Effector memory CD8-positive, alpha-beta T cell (primary cell): ENCODE measurements at regions not wholly inside any gene's neighbourhood (a gene's known extent, or its start where the extent isn't known, plus 50 kb on each side); places are given as distances from the start of the nearest gene placed in this dataset.

Experiments
- ATAC-seq: fragments of 150-1000 bp; cut with Tn5 transposase; replicated peaks from 2 replicates; pipeline ENCODE4 v1.10.0; 2021; ENCODE audit warnings: mild to moderate bottlenecking, moderate library complexity
- DNase-seq, 3 experiments: peaks; one replicate each; pipeline ENCODE4 v3.0.0; 2021
- H3K27ac Mint-ChIP-seq, 2 donors: one replicate each; pipeline ENCODE4 v1.8.0; 2022; ENCODE audit warnings: mild to moderate bottlenecking in 2 of 2, mixed read lengths in 2 of 2, moderate library complexity in 2 of 2
- H3K27me3 Mint-ChIP-seq, 2 donors: one replicate each; pipeline ENCODE4 v1.8.0; 2022; ENCODE audit warnings: mixed read lengths in 2 of 2
- H3K36me3 Mint-ChIP-seq: one replicate; pipeline ENCODE4 v1.8.0; 2022; ENCODE audit warnings: mild to moderate bottlenecking, moderate library complexity, mixed read lengths; ENCODE audit not compliant: insufficient read depth
- H3K4me1 Mint-ChIP-seq, 2 donors: one replicate each; pipeline ENCODE4 v1.8.0; 2022; ENCODE audit warnings: low read depth in 2 of 2, mixed read lengths in 2 of 2
- H3K4me3 Mint-ChIP-seq, 2 donors: one replicate each; pipeline ENCODE4 v1.8.0; 2022; ENCODE audit warnings: mild to moderate bottlenecking in 2 of 2, mixed read lengths in 2 of 2, moderate library complexity in 2 of 2
- H3K9me3 Mint-ChIP-seq, 2 donors: one replicate each; pipeline ENCODE4 v1.8.0; 2022; ENCODE audit warnings: mixed read lengths in 2 of 2

GRCh38 chr12:82130762-82131161 lies 227.4 kb downstream of the CCDC59 start:
- H3K27me3 Mint-ChIP-seq: no peaks in the 10 kb centered on the region
- H3K4me3 Mint-ChIP-seq: no peak overlapping the region
- no peaks in the 10 kb centered on the region for H3K4me1 Mint-ChIP-seq
- no peaks in the 10 kb centered on the region for H3K36me3 Mint-ChIP-seq
- DNase-seq: no peak
- H3K27ac Mint-ChIP-seq: no peak overlapping the region
- H3K9me3 Mint-ChIP-seq: peaks cover 0 to 4% of the 10 kb centered on the region in 2 donors
- no peak for ATAC-seq

GRCh38 chr12:82124711-82125380 lies 233.3 kb downstream of the CCDC59 start:
- DNase-seq (no peak), ATAC-seq (no peak)

GRCh38 chr12:82121545-82121944 lies 236.6 kb downstream of the CCDC59 start:
- Mint-ChIP-seq H3K4me1 (no peaks in the 10 kb centered on the region), H3K27ac (no peak overlapping the region), H3K4me3 (no peak overlapping the region), H3K36me3 (no peaks in the 10 kb centered on the region), H3K9me3 (peaks cover 6 to 36% of the 10 kb centered on the region in 2 donors), H3K27me3 (no peaks in the 10 kb centered on the region)
- ATAC-seq (no peak), DNase-seq (no peak)

More at GRCh38 chr12:82124711-82125380, 233.3 kb downstream of the CCDC59 start:
- H3K9me3 Mint-ChIP-seq: peaks cover 10 to 35% of the 10 kb centered on the region in 2 donors
- H3K4me3 Mint-ChIP-seq: no peak overlapping the region
- H3K27ac Mint-ChIP-seq: no peak overlapping the region
- H3K4me1 Mint-ChIP-seq: no peaks in the 10 kb centered on the region
- no peaks in the 10 kb centered on the region for H3K36me3 Mint-ChIP-seq
- no peaks in the 10 kb centered on the region for H3K27me3 Mint-ChIP-seq

GRCh38 chr12:82120901-82121300 lies 237.3 kb downstream of the CCDC59 start:
- no peak for DNase-seq
- no peaks in the 10 kb centered on the region for H3K4me1 Mint-ChIP-seq
- ATAC-seq: no peak
- no peaks in the 10 kb centered on the region for H3K27me3 Mint-ChIP-seq
- H3K4me3 Mint-ChIP-seq: no peak overlapping the region
- no peak overlapping the region for H3K27ac Mint-ChIP-seq
- H3K36me3 Mint-ChIP-seq: no peaks in the 10 kb centered on the region
- peaks cover 8 to 36% of the 10 kb centered on the region in 2 donors for H3K9me3 Mint-ChIP-seq

- Mint-ChIP-seq H3K27ac (no peak overlapping the region), H3K4me1 (no peaks in the 10 kb centered on the region), H3K27me3 (no peaks in the 10 kb centered on the region), H3K4me3 (no peak overlapping the region), H3K36me3 (no peaks in the 10 kb centered on the region), H3K9me3 (peaks cover 1 to 2% of the 10 kb centered on the region in 2 donors)
- DNase-seq: no peak
- no peak for ATAC-seq
These were observed 248.9 kb downstream of the CCDC59 start for GRCh38 chr12:82109243-82109642.

GRCh38 chr12:82108615-82109014 lies 249.6 kb downstream of the CCDC59 start:
- no peak overlapping the region for H3K4me3 Mint-ChIP-seq
- H3K36me3 Mint-ChIP-seq: no peaks in the 10 kb centered on the region
- no peaks in the 10 kb centered on the region for H3K4me1 Mint-ChIP-seq
- peaks cover 4 to 8% of the 10 kb centered on the region in 2 donors for H3K9me3 Mint-ChIP-seq
- ATAC-seq (no peak), DNase-seq (no peak)
- H3K27ac Mint-ChIP-seq: no peak overlapping the region
- H3K27me3 Mint-ChIP-seq: no peaks in the 10 kb centered on the region

GRCh38 chr12:82099216-82099615 lies 259.0 kb downstream of the CCDC59 start:
- peaks cover 7 to 28% of the 10 kb centered on the region in 2 donors for H3K9me3 Mint-ChIP-seq
- H3K4me3 Mint-ChIP-seq: no peak overlapping the region
- no peak for ATAC-seq
- H3K4me1 Mint-ChIP-seq: no peaks in the 10 kb centered on the region
- H3K27ac Mint-ChIP-seq: no peak overlapping the region
- no peak for DNase-seq
- H3K27me3 Mint-ChIP-seq: peaks cover 0 to 7% of the 10 kb centered on the region in 2 donors
- no peaks in the 10 kb centered on the region for H3K36me3 Mint-ChIP-seq

GRCh38 chr12:82097877-82098276 lies 260.3 kb downstream of the CCDC59 start:
- H3K27ac Mint-ChIP-seq: no peak overlapping the region
- peaks cover 0 to 7% of the 10 kb centered on the region in 2 donors for H3K27me3 Mint-ChIP-seq
- H3K36me3 Mint-ChIP-seq: no peaks in the 10 kb centered on the region
- no peak for DNase-seq
- no peak overlapping the region for H3K4me3 Mint-ChIP-seq
- H3K9me3 Mint-ChIP-seq: peaks cover 6 to 15% of the 10 kb centered on the region in 2 donors
- H3K4me1 Mint-ChIP-seq: no peaks in the 10 kb centered on the region
- ATAC-seq: no peak

GRCh38 chr12:82097438-82097837 lies 260.7 kb downstream of the CCDC59 start:
- Mint-ChIP-seq H3K4me3 (no peak overlapping the region), H3K27ac (no peak overlapping the region), H3K36me3 (no peaks in the 10 kb centered on the region), H3K9me3 (peaks cover 6 to 15% of the 10 kb centered on the region in 2 donors), H3K27me3 (peaks cover 0 to 7% of the 10 kb centered on the region in 2 donors), H3K4me1 (no peaks in the 10 kb centered on the region)
- DNase-seq (no peak), ATAC-seq (no peak)

GRCh38 chr12:82090165-82090564 lies 268.0 kb downstream of the CCDC59 start:
- Mint-ChIP-seq H3K4me1 (no peaks in the 10 kb centered on the region), H3K36me3 (no peaks in the 10 kb centered on the region), H3K9me3 (peaks cover 1 to 6% of the 10 kb centered on the region in 2 donors), H3K4me3 (no peak overlapping the region), H3K27me3 (no peaks in the 10 kb centered on the region), H3K27ac (no peak overlapping the region)
- ATAC-seq (no peak), DNase-seq (no peak)

GRCh38 chr12:82089369-82090121 lies 268.6 kb downstream of the CCDC59 start:
- Mint-ChIP-seq H3K4me1 (no peaks in the 10 kb centered on the region), H3K27me3 (no peaks in the 10 kb centered on the region), H3K9me3 (peaks cover 0 to 4% of the 10 kb centered on the region in 2 donors), H3K4me3 (no peak overlapping the region), H3K27ac (no peak overlapping the region), H3K36me3 (no peaks in the 10 kb centered on the region)
- DNase-seq (no peak), ATAC-seq (no peak)

- Mint-ChIP-seq H3K36me3 (no peaks in the 10 kb centered on the region), H3K4me1 (no peaks in the 10 kb centered on the region), H3K4me3 (no peak overlapping the region), H3K9me3 (peaks cover 0 to 6% of the 10 kb centered on the region in 2 donors), H3K27me3 (no peaks in the 10 kb centered on the region), H3K27ac (no peak overlapping the region)
- DNase-seq (no peak), ATAC-seq (no peak)
These were observed 275.7 kb downstream of the CCDC59 start for GRCh38 chr12:82082501-82082900.

- H3K4me3 Mint-ChIP-seq: no peak overlapping the region
- ATAC-seq (no peak), DNase-seq (no peak)
- H3K4me1 Mint-ChIP-seq: no peaks in the 10 kb centered on the region
- no peak overlapping the region for H3K27ac Mint-ChIP-seq
- no peaks in the 10 kb centered on the region for H3K36me3 Mint-ChIP-seq
- peaks cover 0 to 13% of the 10 kb centered on the region in 2 donors for H3K9me3 Mint-ChIP-seq
- no peaks in the 10 kb centered on the region for H3K27me3 Mint-ChIP-seq
These were observed 288.2 kb downstream of the CCDC59 start for GRCh38 chr12:82069931-82070514.

GRCh38 chr12:82058197-82058596 lies 299.0 kb upstream of the PPFIA2 start:
- Mint-ChIP-seq H3K27ac (no peak overlapping the region), H3K36me3 (no peaks in the 10 kb centered on the region)
- DNase-seq: no peak

More at GRCh38 chr12:82058197-82058596, 299.0 kb upstream of the PPFIA2 start:
- Mint-ChIP-seq H3K4me1 (peaks cover 0 to 3% of the 10 kb centered on the region in 2 donors), H3K9me3 (peaks cover 0 to 7% of the 10 kb centered on the region in 2 donors), H3K27me3 (no peaks in the 10 kb centered on the region), H3K4me3 (no peak overlapping the region)
- ATAC-seq: no peak
